ENCODE measurements at regions not wholly inside any gene's neighbourhood (a gene's known extent, or its start where the extent isn't known, plus 50 kb on each side); places are given as distances from the start of the nearest gene placed in this dataset.

- ATAC-seq (replicated peaks) (no peak), DNase-seq (no peak)
- Mint-ChIP-seq H3K27me3 (peaks cover 0 to 11% of the 10 kb centered on the region in 2 donors), H3K4me3 (no peak overlapping the region), H3K4me1 (ENCODE audit: low read depth in 2 of 2) (no peaks in the 10 kb centered on the region), H3K9me3 (no peaks in the 10 kb centered on the region), H3K27ac (no peak overlapping the region), H3K36me3 (ENCODE audit: insufficient read depth) (no peaks in the 10 kb centered on the region)
Measured at GRCh38 chr2:121045245-121045644, 239.8 kb downstream of the TFCP2L1 start.

- no peaks in the 10 kb centered on the region for H3K36me3 Mint-ChIP-seq (ENCODE audit: insufficient read depth)
- no peaks in the 10 kb centered on the region for H3K4me1 Mint-ChIP-seq (ENCODE audit: low read depth in 2 of 2)
- peaks cover 0 to 13% of the 10 kb centered on the region in 2 donors for H3K27me3 Mint-ChIP-seq
- H3K4me3 Mint-ChIP-seq, result no peak overlapping the region
- H3K9me3 Mint-ChIP-seq, result no peaks in the 10 kb centered on the region
- H3K27ac Mint-ChIP-seq, result no peak overlapping the region
- no peak for DNase-seq
- no peak for ATAC-seq (replicated peaks)
Measured at GRCh38 chr2:121046335-121046734, 238.7 kb downstream of the TFCP2L1 start.

- no peak for ATAC-seq (replicated peaks)
- Mint-ChIP-seq H3K4me3 (no peak overlapping the region), H3K27me3 (peaks cover 0 to 10% of the 10 kb centered on the region in 2 donors), H3K9me3 (no peaks in the 10 kb centered on the region), H3K27ac (no peak overlapping the region), H3K4me1 (ENCODE audit: low read depth in 2 of 2) (no peaks in the 10 kb centered on the region), H3K36me3 (ENCODE audit: insufficient read depth) (no peaks in the 10 kb centered on the region)
- DNase-seq, result no peak
Measured at GRCh38 chr2:121047383-121047782, 237.6 kb downstream of the TFCP2L1 start.

GRCh38 chr2:121049131-121049530 is 235.9 kb downstream of the TFCP2L1 start:
- Mint-ChIP-seq H3K9me3 (no peaks in the 10 kb centered on the region), H3K4me3 (no peak overlapping the region), H3K27me3 (peaks cover 6 to 13% of the 10 kb centered on the region in 2 donors), H3K27ac (no peak overlapping the region), H3K36me3 (ENCODE audit: insufficient read depth) (no peaks in the 10 kb centered on the region), H3K4me1 (ENCODE audit: low read depth in 2 of 2) (no peaks in the 10 kb centered on the region)
- DNase-seq, result no peak
- no peak for ATAC-seq (replicated peaks)

GRCh38 chr2:121049950-121050585 is 234.9 kb downstream of the TFCP2L1 start:
- Mint-ChIP-seq H3K4me1 (ENCODE audit: low read depth in 2 of 2) (no peaks in the 10 kb centered on the region), H3K4me3 (no peak overlapping the region), H3K36me3 (ENCODE audit: insufficient read depth) (no peaks in the 10 kb centered on the region), H3K9me3 (no peaks in the 10 kb centered on the region), H3K27ac (no peak overlapping the region), H3K27me3 (peaks cover 9 to 16% of the 10 kb centered on the region in 2 donors)
- ATAC-seq (replicated peaks), result no peak
- DNase-seq, result no peak

GRCh38 chr2:121051311-121051710 is 233.7 kb downstream of the TFCP2L1 start:
- no peak for DNase-seq
- no peak for ATAC-seq (replicated peaks)
- H3K9me3 Mint-ChIP-seq, result no peaks in the 10 kb centered on the region
- no peaks in the 10 kb centered on the region for H3K36me3 Mint-ChIP-seq (ENCODE audit: insufficient read depth)
- H3K4me1 Mint-ChIP-seq (ENCODE audit: low read depth in 2 of 2), result no peaks in the 10 kb centered on the region
- H3K4me3 Mint-ChIP-seq, result no peak overlapping the region
- H3K27me3 Mint-ChIP-seq, result peaks cover 9 to 23% of the 10 kb centered on the region in 2 donors
- no peak overlapping the region for H3K27ac Mint-ChIP-seq

GRCh38 chr2:121052023-121052422 is 233.0 kb downstream of the TFCP2L1 start:
- no peak overlapping the region for H3K27ac Mint-ChIP-seq
- no peaks in the 10 kb centered on the region for H3K4me1 Mint-ChIP-seq (ENCODE audit: low read depth in 2 of 2)
- DNase-seq, result no peak
- H3K9me3 Mint-ChIP-seq, result no peaks in the 10 kb centered on the region
- H3K4me3 Mint-ChIP-seq, result no peak overlapping the region
- no peak for ATAC-seq (replicated peaks)
- no peaks in the 10 kb centered on the region for H3K36me3 Mint-ChIP-seq (ENCODE audit: insufficient read depth)
- peaks cover 9 to 23% of the 10 kb centered on the region in 2 donors for H3K27me3 Mint-ChIP-seq

- H3K27ac Mint-ChIP-seq, result no peak overlapping the region
- no peak for DNase-seq
- peaks cover 9 to 23% of the 10 kb centered on the region in 2 donors for H3K27me3 Mint-ChIP-seq
- no peak overlapping the region for H3K4me3 Mint-ChIP-seq
- ATAC-seq (replicated peaks), result no peak
- no peaks in the 10 kb centered on the region for H3K9me3 Mint-ChIP-seq
- no peaks in the 10 kb centered on the region for H3K4me1 Mint-ChIP-seq (ENCODE audit: low read depth in 2 of 2)
- H3K36me3 Mint-ChIP-seq (ENCODE audit: insufficient read depth), result no peaks in the 10 kb centered on the region
Measured at GRCh38 chr2:121052521-121052920, 232.5 kb downstream of the TFCP2L1 start.

- Mint-ChIP-seq H3K27me3 (peaks cover 9 to 18% of the 10 kb centered on the region in 2 donors), H3K27ac (no peak overlapping the region), H3K4me1 (ENCODE audit: low read depth in 2 of 2) (no peaks in the 10 kb centered on the region), H3K36me3 (ENCODE audit: insufficient read depth) (no peaks in the 10 kb centered on the region), H3K4me3 (no peak overlapping the region), H3K9me3 (no peaks in the 10 kb centered on the region)
- no peak for DNase-seq
- ATAC-seq (replicated peaks), result no peak
Measured at GRCh38 chr2:121055088-121055487, 229.9 kb downstream of the TFCP2L1 start.

GRCh38 chr2:121055501-121055900 is 229.5 kb downstream of the TFCP2L1 start:
- Mint-ChIP-seq H3K36me3 (ENCODE audit: insufficient read depth) (no peaks in the 10 kb centered on the region), H3K4me3 (no peak overlapping the region), H3K4me1 (ENCODE audit: low read depth in 2 of 2) (no peaks in the 10 kb centered on the region), H3K27ac (no peak overlapping the region), H3K27me3 (peaks cover 9 to 18% of the 10 kb centered on the region in 2 donors), H3K9me3 (no peaks in the 10 kb centered on the region)
- no peak for DNase-seq
- no peak for ATAC-seq (replicated peaks)

GRCh38 chr2:121058852-121059558 is 226.0 kb downstream of the TFCP2L1 start:
- Mint-ChIP-seq H3K27me3 (peaks cover 28% of the 10 kb centered on the region in 2 donors), H3K9me3 (no peaks in the 10 kb centered on the region), H3K27ac (no peak overlapping the region), H3K4me1 (ENCODE audit: low read depth in 2 of 2) (no peaks in the 10 kb centered on the region), H3K4me3 (no peak overlapping the region), H3K36me3 (ENCODE audit: insufficient read depth) (no peaks in the 10 kb centered on the region)
- DNase-seq (no peak), ATAC-seq (replicated peaks) (no peak)

- Mint-ChIP-seq H3K4me3 (no peak overlapping the region), H3K27me3 (peaks cover 23 to 25% of the 10 kb centered on the region in 2 donors), H3K4me1 (ENCODE audit: low read depth in 2 of 2) (no peaks in the 10 kb centered on the region), H3K36me3 (ENCODE audit: insufficient read depth) (no peaks in the 10 kb centered on the region), H3K27ac (no peak overlapping the region), H3K9me3 (no peaks in the 10 kb centered on the region)
- DNase-seq (no peak), ATAC-seq (replicated peaks) (no peak)
Measured at GRCh38 chr2:121059651-121060649, 225.1 kb downstream of the TFCP2L1 start.

- ATAC-seq (replicated peaks) (no peak), DNase-seq (no peak)
- no peak overlapping the region for H3K4me3 Mint-ChIP-seq
- H3K27me3 Mint-ChIP-seq, result peaks cover 17 to 25% of the 10 kb centered on the region in 2 donors
- no peaks in the 10 kb centered on the region for H3K9me3 Mint-ChIP-seq
- H3K4me1 Mint-ChIP-seq (ENCODE audit: low read depth in 2 of 2), result no peaks in the 10 kb centered on the region
- no peak overlapping the region for H3K27ac Mint-ChIP-seq
- no peaks in the 10 kb centered on the region for H3K36me3 Mint-ChIP-seq (ENCODE audit: insufficient read depth)
Measured at GRCh38 chr2:121061633-121062032, 223.4 kb downstream of the TFCP2L1 start.
